ENCODE measurements at regions not wholly inside any gene's neighbourhood (a gene's known extent, or its start where the extent isn't known, plus 50 kb on each side); places are given as distances from the start of the nearest gene placed in this dataset.
"Not testable (repeated sequence)": the region's sequence is repeated elsewhere in the genome, so short reads cannot be mapped to it uniquely, and the experiment has no call there.

GRCh38 chr9:84512493-84512892, 157.0 kb upstream of the NTRK2 start:
- no peak for DNase-seq

- no peak for DNase-seq
Observed at GRCh38 chr9:84513473-84513872, 156.1 kb upstream of the NTRK2 start.

GRCh38 chr9:84513979-84514378, 155.6 kb upstream of the NTRK2 start:
- DNase-seq, result no peak

GRCh38 chr9:84514421-84514820, 155.1 kb upstream of the NTRK2 start:
- DNase-seq, result no peak

- DNase-seq, result no peak
Observed at GRCh38 chr9:84517026-84517425, 152.5 kb upstream of the NTRK2 start.

- no peak for DNase-seq
Observed at GRCh38 chr9:84519413-84519812, 150.1 kb upstream of the NTRK2 start.

GRCh38 chr9:84521208-84521607, 148.3 kb upstream of the NTRK2 start:
- no peak for DNase-seq

GRCh38 chr9:84526211-84526610, 143.3 kb upstream of the NTRK2 start:
- not testable (repeated sequence) for DNase-seq

GRCh38 chr9:84527060-84527720, 142.3 kb upstream of the NTRK2 start:
- not testable (repeated sequence) for DNase-seq

- DNase-seq, result not testable (repeated sequence)
Observed at GRCh38 chr9:84535973-84536372, 133.6 kb upstream of the NTRK2 start.

GRCh38 chr9:84538879-84539278, 130.7 kb upstream of the NTRK2 start:
- no peak for DNase-seq

- DNase-seq, result no peak
Observed at GRCh38 chr9:84542554-84542953, 127.0 kb upstream of the NTRK2 start.

GRCh38 chr9:84554069-84554664, 115.4 kb upstream of the NTRK2 start:
- no peak for DNase-seq

- no peak for DNase-seq
Observed at GRCh38 chr9:84556556-84556955, 113.0 kb upstream of the NTRK2 start.

- DNase-seq, result no peak
Observed at GRCh38 chr9:84557751-84558150, 111.8 kb upstream of the NTRK2 start.

GRCh38 chr9:84563691-84564090, 105.8 kb upstream of the NTRK2 start:
- no peak for DNase-seq

- no peak for DNase-seq
Observed at GRCh38 chr9:84567805-84568204, 101.7 kb upstream of the NTRK2 start.

GRCh38 chr9:84570482-84571154, 98.9 kb upstream of the NTRK2 start:
- DNase-seq, result no peak

- DNase-seq, result no peak
Observed at GRCh38 chr9:84573083-84573482, 96.4 kb upstream of the NTRK2 start.

- no peak for DNase-seq
Observed at GRCh38 chr9:84575705-84576104, 93.8 kb upstream of the NTRK2 start.

- DNase-seq, result no peak
Observed at GRCh38 chr9:84583866-84584265, 85.7 kb upstream of the NTRK2 start.

GRCh38 chr9:84586662-84587061, 82.9 kb upstream of the NTRK2 start:
- DNase-seq, result no peak

- DNase-seq, result no peak
Observed at GRCh38 chr9:84587153-84587552, 82.4 kb upstream of the NTRK2 start.

- DNase-seq, result no peak
Observed at GRCh38 chr9:84589542-84589941, 80.0 kb upstream of the NTRK2 start.
